GM21526 (cell line): ENCODE measurements at regions not wholly inside any gene's neighbourhood (a gene's known extent, or its start where the extent isn't known, plus 50 kb on each side); places are given as distances from the start of the nearest gene placed in this dataset.

Experiments
- ATAC-seq: cut with Tn5 transposase; IDR thresholded peaks from one replicate; pipeline ENCODE4 v1.9.1; 2021; ENCODE audit warnings: moderate library complexity; ENCODE audit not compliant: unreplicated experiment, low FRiP score

- ATAC-seq = no peak
Measured at GRCh38 chr10:83346266-83346910, 792.9 kb upstream of the GHITM start.

- no peak for ATAC-seq
Measured at GRCh38 chr10:83352588-83352987, 786.7 kb upstream of the GHITM start.

GRCh38 chr10:83354456-83354855, 784.9 kb upstream of the GHITM start:
- ATAC-seq = no peak

GRCh38 chr10:83357004-83357403, 782.3 kb upstream of the GHITM start:
- no peak for ATAC-seq

DNA sequence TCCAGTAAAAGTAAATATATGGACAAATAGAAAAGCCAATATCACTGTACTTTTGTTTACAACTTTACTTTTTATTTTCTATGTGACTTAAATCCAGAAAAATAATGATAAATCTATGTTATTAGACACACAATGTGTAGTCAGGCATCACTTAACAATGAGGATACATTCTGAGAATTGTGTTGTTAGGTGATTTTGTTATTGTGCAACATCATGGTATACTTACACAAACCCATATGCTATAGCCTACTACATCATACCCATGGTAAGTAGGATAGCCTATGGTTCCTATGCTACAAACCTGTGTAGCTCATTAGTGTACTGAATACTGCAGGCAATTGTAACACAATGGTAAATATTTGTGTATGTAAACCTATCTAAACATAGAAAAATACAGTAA, 781.7 kb upstream of the GHITM start:
- ATAC-seq = no peak

DNA sequence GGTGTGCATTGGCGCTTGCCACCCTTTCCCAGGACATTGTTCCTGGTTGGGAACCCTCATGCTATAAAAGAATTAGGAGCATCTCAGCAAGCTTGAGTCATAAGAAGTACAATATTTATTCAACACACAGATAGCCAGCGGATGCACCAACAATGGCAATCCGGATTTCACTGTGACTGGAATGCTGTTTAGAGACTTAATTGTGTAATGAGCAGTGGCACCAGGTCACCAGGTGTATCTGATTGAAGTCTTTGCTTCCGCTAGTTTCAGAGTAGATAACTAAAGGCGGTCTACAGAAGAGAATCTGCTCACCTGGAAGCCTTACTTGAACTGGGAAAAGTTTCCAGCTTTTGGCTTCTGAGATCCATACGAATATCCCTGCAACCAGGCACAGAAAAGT, 772.3 kb upstream of the GHITM start:
- ATAC-seq = no peak

GRCh38 chr10:83371696-83372490, 767.4 kb upstream of the GHITM start:
- ATAC-seq = no peak

DNA sequence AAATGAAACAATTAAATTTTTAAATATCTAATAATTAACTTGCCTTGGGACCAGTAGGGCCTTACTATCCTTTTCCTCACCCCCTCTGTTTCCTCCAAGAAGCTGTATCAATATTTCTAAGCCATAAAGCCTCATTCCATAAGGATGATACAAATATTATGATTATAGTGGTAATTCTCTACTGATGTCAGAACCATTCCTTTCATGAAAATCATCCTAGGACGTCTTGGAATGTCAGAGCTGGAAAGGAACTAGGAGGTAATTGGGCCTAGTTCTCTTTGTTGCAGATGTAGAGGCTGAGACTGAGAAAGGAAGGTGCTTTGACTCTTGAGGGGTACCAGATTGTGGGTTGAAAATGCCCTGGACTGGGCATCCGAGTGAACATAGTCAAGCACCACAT, 766.7 kb upstream of the GHITM start:
- ATAC-seq = no peak

DNA sequence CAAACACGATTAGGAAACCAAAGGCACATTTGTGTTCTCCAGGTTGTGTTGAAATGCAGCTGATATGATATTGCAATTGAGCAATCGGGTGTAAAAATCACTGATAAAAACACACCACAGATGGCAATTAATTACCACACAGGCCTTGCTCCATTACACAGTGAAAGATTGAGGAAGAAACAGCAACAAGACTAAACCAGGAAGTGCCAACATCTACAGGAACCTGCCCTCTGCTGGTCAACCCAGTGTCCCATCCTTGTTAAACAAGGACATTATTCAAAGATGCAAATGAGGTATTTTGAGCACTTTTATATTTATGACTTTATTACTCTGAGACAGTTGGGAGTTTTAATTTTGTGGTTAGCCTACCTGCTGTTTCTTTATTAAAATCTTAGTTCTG, 765.6 kb upstream of the GHITM start:
- ATAC-seq = no peak

- no peak for ATAC-seq
Measured at GRCh38 chr10:83374741-83375140, 764.6 kb upstream of the GHITM start.

GRCh38 chr10:83375274-83375673, 764.0 kb upstream of the GHITM start:
- ATAC-seq = no peak

DNA sequence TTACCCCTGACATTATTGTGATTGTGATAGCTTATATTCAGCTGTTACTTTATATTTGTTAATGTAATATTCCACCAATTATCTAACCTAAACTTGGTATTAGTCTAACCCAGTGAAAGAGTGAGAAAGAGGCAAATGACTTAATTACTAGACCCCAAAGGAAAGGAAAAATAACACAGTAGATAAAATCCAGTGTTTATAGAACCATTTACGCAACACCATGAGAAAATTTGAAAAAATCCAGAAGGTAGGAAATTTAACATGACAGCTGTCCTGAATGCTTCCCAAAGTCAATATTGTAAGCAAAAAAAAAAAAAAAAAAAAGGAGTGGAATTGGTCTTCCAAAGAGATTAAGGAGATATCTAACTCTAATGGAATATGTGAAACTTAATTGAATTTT, 741.5 kb upstream of the GHITM start:
- no peak for ATAC-seq

GRCh38 chr10:83410570-83410969, 728.7 kb upstream of the GHITM start:
- ATAC-seq = no peak

GRCh38 chr10:83425306-83425705, 714.0 kb upstream of the GHITM start:
- no peak for ATAC-seq

DNA sequence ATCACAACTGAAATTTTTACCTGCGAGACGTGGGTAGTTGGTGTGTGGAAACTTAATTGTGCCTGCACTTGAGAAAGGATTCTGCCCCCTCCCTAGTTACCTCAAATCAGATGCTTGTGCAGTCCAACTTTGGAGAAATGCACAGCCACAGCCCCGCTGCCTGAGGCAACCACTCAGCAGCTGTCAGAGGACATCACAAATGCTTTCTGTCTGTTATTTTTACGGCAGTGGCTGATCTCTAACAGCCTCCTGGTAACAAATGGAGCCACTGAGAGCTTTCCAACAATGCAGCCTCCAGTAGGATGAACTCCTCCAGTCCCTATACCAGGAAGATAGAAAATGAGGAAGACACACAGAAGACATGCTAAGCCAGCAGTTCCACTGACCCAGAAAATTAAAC, 712.2 kb upstream of the GHITM start:
- ATAC-seq = no peak

- ATAC-seq = no peak
Measured at GRCh38 chr10:83432261-83433045, 706.9 kb upstream of the GHITM start.

GRCh38 chr10:83433705-83434104, 705.6 kb upstream of the GHITM start:
- ATAC-seq = no peak

DNA sequence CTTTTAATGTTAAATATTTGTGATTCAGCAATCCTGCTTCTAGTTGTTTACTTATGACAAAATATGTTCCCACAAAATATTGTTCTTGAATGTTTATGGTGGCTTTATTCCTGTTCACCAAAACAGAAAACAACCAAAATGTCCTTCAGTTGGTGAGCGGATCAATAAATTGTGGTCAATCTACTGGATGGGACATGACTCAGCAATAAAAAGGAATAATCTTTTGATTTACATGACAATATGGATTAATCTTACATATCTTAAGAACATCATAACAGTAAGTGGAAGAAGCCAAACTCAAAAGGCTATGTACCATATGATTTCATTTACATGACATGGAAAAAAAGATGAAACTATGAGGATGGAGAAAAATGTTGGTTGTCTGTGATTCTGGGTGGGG, 691.3 kb upstream of the GHITM start:
- no peak for ATAC-seq

DNA sequence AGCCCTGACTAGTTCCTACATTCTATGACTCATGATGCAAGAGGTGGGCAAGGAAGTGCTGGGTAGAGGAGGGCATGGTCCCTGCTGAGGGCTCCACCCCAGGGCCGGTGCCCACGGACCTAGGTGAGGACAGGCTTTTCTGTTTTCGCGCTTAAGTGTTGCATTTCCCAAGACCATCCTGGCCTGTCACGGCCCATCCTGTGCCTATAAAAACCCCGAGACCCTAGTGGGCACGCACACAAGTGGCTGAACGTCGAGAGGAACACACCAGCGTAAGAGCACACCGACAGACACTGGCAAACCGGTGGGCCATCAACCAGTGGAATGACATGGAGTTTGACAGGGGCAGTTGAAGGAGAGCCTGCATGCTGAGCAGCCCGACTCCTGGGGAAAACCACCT, 680.7 kb upstream of the GHITM start:
- ATAC-seq = no peak

DNA sequence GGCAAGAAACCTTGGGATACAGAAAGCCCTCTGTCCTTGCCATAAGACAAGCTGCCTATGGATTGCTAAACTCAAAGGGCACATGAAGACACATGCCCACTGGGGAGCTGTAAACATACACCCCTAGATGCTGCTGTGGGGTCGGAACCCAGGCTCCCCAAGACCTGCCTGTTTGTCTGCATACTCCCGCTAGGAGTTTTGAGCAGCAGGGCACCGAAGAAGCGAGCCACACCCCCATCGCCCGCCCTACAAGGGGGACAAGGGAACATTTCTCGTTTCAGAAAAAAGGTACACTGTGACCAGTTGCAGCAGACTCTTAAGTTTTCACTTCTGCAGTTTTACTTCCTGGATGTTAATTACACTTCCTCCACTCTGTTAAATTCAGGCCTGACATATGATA, 680.2 kb upstream of the GHITM start:
- no peak for ATAC-seq

- ATAC-seq = no peak
Measured at GRCh38 chr10:83469728-83470331, 669.5 kb upstream of the GHITM start.
